ENCODE measurements at regions not wholly inside any gene's neighbourhood (a gene's known extent, or its start where the extent isn't known, plus 50 kb on each side); places are given as distances from the start of the nearest gene placed in this dataset.

DNA sequence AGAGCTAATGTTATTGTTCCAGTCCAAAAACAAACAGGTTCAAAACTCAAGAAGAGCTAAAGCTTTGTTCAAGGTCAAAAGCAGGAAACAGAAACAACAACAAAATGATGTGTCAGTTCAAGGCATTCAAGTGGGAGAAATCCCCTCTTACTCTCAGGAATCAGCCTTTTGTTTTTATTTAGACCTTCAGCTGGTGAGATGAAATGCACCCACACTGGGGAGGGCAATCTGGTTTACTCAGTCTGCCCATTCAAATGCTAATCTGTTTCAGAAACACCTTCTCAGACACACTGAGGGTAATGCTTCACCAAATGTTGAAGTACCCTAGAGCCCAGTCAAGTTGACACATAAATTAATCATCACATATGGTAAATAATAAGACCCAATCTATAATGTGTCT is 150.6 kb downstream of the TMX3 start:
- Histone ChIP-seq H3K4me3 (ENCODE audit: low read depth in 1 of 3, low read length in 3 of 3) (no peak overlapping the region), H3K27me3 (ENCODE audit: control insufficient read depth in 4 of 4, insufficient read depth in 4 of 4, low read length in 3 of 4) (peaks cover 0 to 3% (median 0%) of the 10 kb centered on the region in 4 donors), H3K4me1 (ENCODE audit: control insufficient read depth in 4 of 4, insufficient read depth in 4 of 4, low read length in 3 of 4) (no peaks in the 10 kb centered on the region), H3K36me3 (ENCODE audit: control insufficient read depth in 4 of 4, insufficient read depth in 3 of 4, low read depth in 1 of 4, low read length in 3 of 4) (no peaks in the 10 kb centered on the region), H3K27ac (ENCODE audit: low read depth in 1 of 2, low read length in 2 of 2) (no peak overlapping the region), H3K9me3 (ENCODE audit: control insufficient read depth in 4 of 4, low read length in 3 of 4) (no peaks in the 10 kb centered on the region), H3K9ac (ENCODE audit: low read depth in 1 of 2, low read length in 2 of 2) (no peak overlapping the region)
- TF ChIP-seq, protein P1, sequence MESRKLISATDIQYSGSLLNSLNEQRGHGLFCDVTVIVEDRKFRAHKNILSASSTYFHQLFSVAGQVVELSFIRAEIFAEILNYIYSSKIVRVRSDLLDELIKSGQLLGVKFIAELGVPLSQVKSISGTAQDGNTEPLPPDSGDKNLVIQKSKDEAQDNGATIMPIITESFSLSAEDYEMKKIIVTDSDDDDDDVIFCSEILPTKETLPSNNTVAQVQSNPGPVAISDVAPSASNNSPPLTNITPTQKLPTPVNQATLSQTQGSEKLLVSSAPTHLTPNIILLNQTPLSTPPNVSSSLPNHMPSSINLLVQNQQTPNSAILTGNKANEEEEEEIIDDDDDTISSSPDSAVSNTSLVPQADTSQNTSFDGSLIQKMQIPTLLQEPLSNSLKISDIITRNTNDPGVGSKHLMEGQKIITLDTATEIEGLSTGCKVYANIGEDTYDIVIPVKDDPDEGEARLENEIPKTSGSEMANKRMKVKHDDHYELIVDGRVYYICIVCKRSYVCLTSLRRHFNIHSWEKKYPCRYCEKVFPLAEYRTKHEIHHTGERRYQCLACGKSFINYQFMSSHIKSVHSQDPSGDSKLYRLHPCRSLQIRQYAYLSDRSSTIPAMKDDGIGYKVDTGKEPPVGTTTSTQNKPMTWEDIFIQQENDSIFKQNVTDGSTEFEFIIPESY (IDR thresholded peaks at IDR 0.05): no peak
- no peak for TF ChIP-seq TAF1 (conservative IDR thresholded peaks at IDR 0.05)
- no peak for DNase-seq (ENCODE audit: low spot score)

DNA sequence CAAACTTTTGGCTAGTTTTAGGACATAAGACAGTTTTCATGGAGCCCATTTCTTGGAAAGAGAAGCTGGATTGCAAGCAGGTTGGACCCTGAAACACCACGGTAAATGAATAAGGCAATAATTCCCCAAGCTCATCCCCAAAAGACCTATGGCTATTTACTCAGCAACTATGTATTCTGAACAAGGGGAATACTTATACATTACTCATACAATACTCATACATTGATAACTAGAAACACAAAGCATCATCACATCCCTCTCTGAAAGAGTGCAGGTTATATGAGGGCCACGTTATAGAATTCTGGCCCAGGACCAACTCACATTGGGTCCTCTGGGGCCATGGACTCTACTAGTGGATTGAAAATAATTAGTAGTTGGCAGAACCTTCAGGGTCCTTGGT is 154.8 kb downstream of the TMX3 start:
- Histone ChIP-seq H3K9ac (ENCODE audit: low read depth in 1 of 2, low read length in 2 of 2) (no peak overlapping the region), H3K27me3 (ENCODE audit: control insufficient read depth in 4 of 4, insufficient read depth in 4 of 4, low read length in 3 of 4) (no peaks in the 10 kb centered on the region), H3K4me1 (ENCODE audit: control insufficient read depth in 4 of 4, insufficient read depth in 4 of 4, low read length in 3 of 4) (no peaks in the 10 kb centered on the region), H3K9me3 (ENCODE audit: control insufficient read depth in 4 of 4, low read length in 3 of 4) (no peaks in the 10 kb centered on the region), H3K4me3 (ENCODE audit: low read depth in 1 of 3, low read length in 3 of 3) (no peak overlapping the region), H3K27ac (ENCODE audit: low read depth in 1 of 2, low read length in 2 of 2) (no peak overlapping the region), H3K36me3 (ENCODE audit: control insufficient read depth in 4 of 4, insufficient read depth in 3 of 4, low read depth in 1 of 4, low read length in 3 of 4) (no peaks in the 10 kb centered on the region)
- 79% methylated on average over 2 of the region's 2 CpGs for WGBS
- TF ChIP-seq FOXA1 (IDR thresholded peaks at IDR 0.05): no peak
- no peak for TF ChIP-seq EGR1 (IDR thresholded peaks at IDR 0.05; ENCODE audit: low read depth in 2 of 2)
- no peak for TF ChIP-seq RXRA (IDR thresholded peaks at IDR 0.05)
- no peak for TF ChIP-seq HNF4G (IDR thresholded peaks at IDR 0.05)
- no peak for DNase-seq (ENCODE audit: low spot score)

DNA sequence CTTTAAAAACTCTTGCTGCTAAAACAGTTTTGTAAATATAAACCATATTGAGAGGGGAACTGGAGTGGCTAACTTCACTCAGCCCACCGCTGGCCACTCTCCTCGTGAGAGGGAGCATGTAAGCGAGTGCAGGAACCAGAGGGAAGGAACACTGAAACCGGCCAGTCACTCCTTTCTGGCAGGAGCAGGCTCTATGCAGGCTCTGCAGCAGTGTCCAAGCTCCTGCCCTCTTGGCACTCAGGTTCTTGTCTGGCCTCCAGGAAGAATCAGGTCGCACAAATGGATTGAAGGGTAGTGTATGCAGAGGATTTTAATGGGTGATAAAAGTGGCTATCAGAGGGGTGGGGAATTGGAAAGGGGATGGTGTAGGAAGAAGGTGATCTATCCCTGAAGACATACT is 157.7 kb downstream of the TMX3 start:
- H3K36me3 ChIP-seq (ENCODE audit: control insufficient read depth in 4 of 4, insufficient read depth in 3 of 4, low read depth in 1 of 4, low read length in 3 of 4): no peaks in the 10 kb centered on the region
- 76% methylated on average over 5 of the region's 5 CpGs for WGBS
- no peaks in the 10 kb centered on the region for H3K9me3 ChIP-seq (ENCODE audit: control insufficient read depth in 4 of 4, low read length in 3 of 4)
- no peak overlapping the region for H3K27ac ChIP-seq (ENCODE audit: low read depth in 1 of 2, low read length in 2 of 2)
- no peak for DNase-seq (ENCODE audit: low spot score)
- H3K9ac ChIP-seq (ENCODE audit: low read depth in 1 of 2, low read length in 2 of 2): no peak overlapping the region
- no peaks in the 10 kb centered on the region for H3K27me3 ChIP-seq (ENCODE audit: control insufficient read depth in 4 of 4, insufficient read depth in 4 of 4, low read length in 3 of 4)
- TF ChIP-seq SP1 (IDR thresholded peaks at IDR 0.05): no peak
- no peak for TF ChIP-seq TAF1 (conservative IDR thresholded peaks at IDR 0.05)
- TF ChIP-seq RAD21 (IDR thresholded peaks at IDR 0.05): no peak
- TF ChIP-seq EGR1 (IDR thresholded peaks at IDR 0.05; ENCODE audit: low read depth in 2 of 2): no peak
- TF ChIP-seq HNF4G (IDR thresholded peaks at IDR 0.05): no peak
- TF ChIP-seq, protein P2, sequence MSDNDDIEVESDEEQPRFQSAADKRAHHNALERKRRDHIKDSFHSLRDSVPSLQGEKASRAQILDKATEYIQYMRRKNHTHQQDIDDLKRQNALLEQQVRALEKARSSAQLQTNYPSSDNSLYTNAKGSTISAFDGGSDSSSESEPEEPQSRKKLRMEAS (IDR thresholded peaks at IDR 0.05): no peak
- no peak for TF ChIP-seq FOXA2 (IDR thresholded peaks at IDR 0.05)
- TF ChIP-seq GABPA (IDR thresholded peaks at IDR 0.05 in 1 of 2, conservative IDR thresholded peaks at IDR 0.05 in 1 of 2): no peak
- no peak for TF ChIP-seq FOXA1 (IDR thresholded peaks at IDR 0.05)
- TF ChIP-seq, protein P3, sequence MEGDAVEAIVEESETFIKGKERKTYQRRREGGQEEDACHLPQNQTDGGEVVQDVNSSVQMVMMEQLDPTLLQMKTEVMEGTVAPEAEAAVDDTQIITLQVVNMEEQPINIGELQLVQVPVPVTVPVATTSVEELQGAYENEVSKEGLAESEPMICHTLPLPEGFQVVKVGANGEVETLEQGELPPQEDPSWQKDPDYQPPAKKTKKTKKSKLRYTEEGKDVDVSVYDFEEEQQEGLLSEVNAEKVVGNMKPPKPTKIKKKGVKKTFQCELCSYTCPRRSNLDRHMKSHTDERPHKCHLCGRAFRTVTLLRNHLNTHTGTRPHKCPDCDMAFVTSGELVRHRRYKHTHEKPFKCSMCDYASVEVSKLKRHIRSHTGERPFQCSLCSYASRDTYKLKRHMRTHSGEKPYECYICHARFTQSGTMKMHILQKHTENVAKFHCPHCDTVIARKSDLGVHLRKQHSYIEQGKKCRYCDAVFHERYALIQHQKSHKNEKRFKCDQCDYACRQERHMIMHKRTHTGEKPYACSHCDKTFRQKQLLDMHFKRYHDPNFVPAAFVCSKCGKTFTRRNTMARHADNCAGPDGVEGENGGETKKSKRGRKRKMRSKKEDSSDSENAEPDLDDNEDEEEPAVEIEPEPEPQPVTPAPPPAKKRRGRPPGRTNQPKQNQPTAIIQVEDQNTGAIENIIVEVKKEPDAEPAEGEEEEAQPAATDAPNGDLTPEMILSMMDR (IDR thresholded peaks at IDR 0.05; ENCODE audit: low read depth, low read length, missing input control): no peak
- TF ChIP-seq, protein P4, sequence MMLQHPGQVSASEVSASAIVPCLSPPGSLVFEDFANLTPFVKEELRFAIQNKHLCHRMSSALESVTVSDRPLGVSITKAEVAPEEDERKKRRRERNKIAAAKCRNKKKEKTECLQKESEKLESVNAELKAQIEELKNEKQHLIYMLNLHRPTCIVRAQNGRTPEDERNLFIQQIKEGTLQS (IDR thresholded peaks at IDR 0.05): no peak
- TF ChIP-seq, protein P1 (IDR thresholded peaks at IDR 0.05): no peak
- TF ChIP-seq RXRA (IDR thresholded peaks at IDR 0.05): no peak
- TF ChIP-seq HNF4A (conservative IDR thresholded peaks at IDR 0.05): no peak
- TF ChIP-seq NR2F2 (IDR thresholded peaks at IDR 0.05): no peak
- TF ChIP-seq YY1 (IDR thresholded peaks at IDR 0.05): no peak
- TF ChIP-seq JUND (IDR thresholded peaks at IDR 0.05): no peak
- TF ChIP-seq, protein P5, sequence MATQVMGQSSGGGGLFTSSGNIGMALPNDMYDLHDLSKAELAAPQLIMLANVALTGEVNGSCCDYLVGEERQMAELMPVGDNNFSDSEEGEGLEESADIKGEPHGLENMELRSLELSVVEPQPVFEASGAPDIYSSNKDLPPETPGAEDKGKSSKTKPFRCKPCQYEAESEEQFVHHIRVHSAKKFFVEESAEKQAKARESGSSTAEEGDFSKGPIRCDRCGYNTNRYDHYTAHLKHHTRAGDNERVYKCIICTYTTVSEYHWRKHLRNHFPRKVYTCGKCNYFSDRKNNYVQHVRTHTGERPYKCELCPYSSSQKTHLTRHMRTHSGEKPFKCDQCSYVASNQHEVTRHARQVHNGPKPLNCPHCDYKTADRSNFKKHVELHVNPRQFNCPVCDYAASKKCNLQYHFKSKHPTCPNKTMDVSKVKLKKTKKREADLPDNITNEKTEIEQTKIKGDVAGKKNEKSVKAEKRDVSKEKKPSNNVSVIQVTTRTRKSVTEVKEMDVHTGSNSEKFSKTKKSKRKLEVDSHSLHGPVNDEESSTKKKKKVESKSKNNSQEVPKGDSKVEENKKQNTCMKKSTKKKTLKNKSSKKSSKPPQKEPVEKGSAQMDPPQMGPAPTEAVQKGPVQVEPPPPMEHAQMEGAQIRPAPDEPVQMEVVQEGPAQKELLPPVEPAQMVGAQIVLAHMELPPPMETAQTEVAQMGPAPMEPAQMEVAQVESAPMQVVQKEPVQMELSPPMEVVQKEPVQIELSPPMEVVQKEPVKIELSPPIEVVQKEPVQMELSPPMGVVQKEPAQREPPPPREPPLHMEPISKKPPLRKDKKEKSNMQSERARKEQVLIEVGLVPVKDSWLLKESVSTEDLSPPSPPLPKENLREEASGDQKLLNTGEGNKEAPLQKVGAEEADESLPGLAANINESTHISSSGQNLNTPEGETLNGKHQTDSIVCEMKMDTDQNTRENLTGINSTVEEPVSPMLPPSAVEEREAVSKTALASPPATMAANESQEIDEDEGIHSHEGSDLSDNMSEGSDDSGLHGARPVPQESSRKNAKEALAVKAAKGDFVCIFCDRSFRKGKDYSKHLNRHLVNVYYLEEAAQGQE (IDR thresholded peaks at IDR 0.05): no peak
- H3K4me1 ChIP-seq (ENCODE audit: control insufficient read depth in 4 of 4, insufficient read depth in 4 of 4, low read length in 3 of 4): no peaks in the 10 kb centered on the region
- no peak overlapping the region for H3K4me3 ChIP-seq (ENCODE audit: low read depth in 1 of 3, low read length in 3 of 3)

All from liver (tissue), 8 donors.